HCT116 (cell line): ENCODE measurements at regions not wholly inside any gene's neighbourhood (a gene's known extent, or its start where the extent isn't known, plus 50 kb on each side); places are given as distances from the start of the nearest gene placed in this dataset.

Experiments
- ATAC-seq: fragments of 200-7000 bp; cut with Tn5 transposase; 2 replicates; pipeline ENCODE4 v1.9.1; 2020; ENCODE audit warnings: mild to moderate bottlenecking, moderate library complexity
- BruUV-seq: library from RNA; stranded (reverse); fragments of 400-500 nt; replicated peaks from 2 replicates; lab custom pipeline; 2021; lab: Mats Ljungman, UMichigan
- CTCF ChIA-PET: fragments of 300-600 bp; sonication (Branson Sonifier 250); formaldehyde crosslinking; loops from one replicate; lab custom pipeline; 2021; ENCODE audit warnings: antibody characterized with exemption; lab: Charles Lee
- POLR2A ChIA-PET: fragments of 300-600, 350-600 bp; sonication (Branson Sonifier 250); formaldehyde crosslinking; loops from one replicate; lab custom pipeline; 2021; ENCODE audit warnings: antibody characterized with exemption; lab: Charles Lee
- RAD21 ChIA-PET, 2 experiments: fragments of 300-600 bp; sonication (Branson Sonifier 250); formaldehyde crosslinking; loops; one replicate each; lab custom pipeline; 2023; ENCODE audit warnings: low total read pairs in 2 of 2; ENCODE audit not compliant: uncharacterized antibody in 2 of 2, unreplicated experiment in 2 of 2, low non-redundant PET in 1 of 2; lab: Charles Lee
- DNase-seq: peaks from one replicate; pipeline ENCODE4 v3.0.0-alpha.2; 2010; ENCODE audit warnings: low read depth, low spot score
- H2AFZ ChIP-seq: fragments of 200-600 bp; shearing (Covaris generic), sonication (generic); 2 replicates; pipeline ENCODE4 v1.6.1; 2017; ENCODE audit warnings: low read depth, mixed run types, mixed read lengths, antibody characterized with exemption, low read length; ENCODE audit not compliant: poor library complexity, severe bottlenecking
- H3K27ac ChIP-seq: 2 replicates; pipeline ENCODE4 v1.5.1; 2012; ENCODE audit warnings: low read depth, low read length
- H3K27me3 ChIP-seq: fragments of 200-600 bp; sonication (generic); 2 replicates; pipeline ENCODE4 v1.6.1; 2016; ENCODE audit warnings: mixed run types, low read length, mixed read lengths; ENCODE audit not compliant: insufficient read depth
- H3K36me3 ChIP-seq, 2 experiments: fragments of 200-500 bp in 1 of 2; fragments of 200-600 bp in 1 of 2; sonication (Bioruptor generic) in 1 of 2; sonication (generic) in 1 of 2; 2 replicates each; pipeline versions ENCODE4 v1.5.1 to v1.6.1; 2014 to 2016; ENCODE audit warnings: low read length in 2 of 2, inconsistent platforms in 1 of 2, mixed read lengths in 1 of 2, mixed run types in 1 of 2; ENCODE audit not compliant: insufficient read depth in 2 of 2, control insufficient read depth in 1 of 2
- H3K4me1 ChIP-seq, 2 experiments: fragments of 200-600 bp in 1 of 2; sonication (generic) in 1 of 2; 2 replicates each; pipeline versions ENCODE4 v1.5.1 to v1.6.1; 2012 to 2017; ENCODE audit warnings: low read length in 2 of 2, inconsistent platforms in 1 of 2, mild to moderate bottlenecking in 1 of 2, mixed read lengths in 1 of 2, mixed run types in 1 of 2, moderate library complexity in 1 of 2; ENCODE audit not compliant: insufficient read depth in 2 of 2, control insufficient read depth in 1 of 2
- H3K4me2 ChIP-seq: fragments of 200-600 bp; sonication (generic); 2 replicates; pipeline ENCODE4 v1.6.1; 2017; ENCODE audit warnings: mixed run types, low read length, mixed read lengths
- H3K4me3 ChIP-seq, 2 experiments: fragments of 200-600 bp in 1 of 2; sonication (generic) in 1 of 2; replicated peaks in 1 of 2; 2 replicates each; pipeline ENCODE4 v1.5.1; 2011 to 2016; ENCODE audit warnings: low read length in 2 of 2, control low read depth in 1 of 2, low read depth in 1 of 2, mild to moderate bottlenecking in 1 of 2, mixed read lengths in 1 of 2, mixed run types in 1 of 2
- H3K79me2 ChIP-seq: fragments of 200-600 bp; sonication (generic); 2 replicates; pipeline ENCODE4 v1.6.1; 2017; ENCODE audit warnings: mild to moderate bottlenecking, mixed run types, low read length, moderate library complexity, mixed read lengths; ENCODE audit not compliant: insufficient read depth
- H3K9ac ChIP-seq: fragments of 200-600 bp; sonication (generic); 2 replicates; pipeline ENCODE4 v1.6.1; 2016; ENCODE audit warnings: low read length, mixed read lengths
- H3K9me2 ChIP-seq: fragments of 200-600 bp; sonication (generic), shearing (Covaris generic); 2 replicates; pipeline ENCODE4 v1.6.1; 2017; ENCODE audit warnings: mixed run types, mild to moderate bottlenecking, moderate library complexity; ENCODE audit not compliant: insufficient read depth
- H3K9me3 ChIP-seq, 2 experiments: fragments of 200-500 bp in 1 of 2; fragments of 200-600 bp in 1 of 2; sonication (Bioruptor generic) in 1 of 2; sonication (generic) in 1 of 2; 2 replicates each; pipeline ENCODE4 v1.6.1; 2014 to 2017; ENCODE audit warnings: low read length in 2 of 2, mixed read lengths in 2 of 2, inconsistent platforms in 1 of 2, low read depth in 1 of 2, mild to moderate bottlenecking in 1 of 2, mixed run types in 1 of 2, moderate library complexity in 1 of 2; ENCODE audit not compliant: control insufficient read depth in 1 of 2, insufficient read depth in 1 of 2
- H4K20me1 ChIP-seq: fragments of 200-600 bp; sonication (generic), shearing (Covaris generic); 2 replicates; pipeline ENCODE4 v1.6.1; 2017; ENCODE audit warnings: mixed run types, mild to moderate bottlenecking, moderate library complexity; ENCODE audit not compliant: insufficient read depth
- CEBPB ChIP-seq: IDR thresholded peaks from 2 replicates; pipeline ENCODE4 v1.6.1; 2012; ENCODE audit warnings: low read depth
- CTCF ChIP-seq, 3 experiments: fragments of 200-600 bp in 1 of 3; sonication (generic) in 1 of 3; IDR thresholded peaks in 2 of 3; conservative IDR thresholded peaks in 1 of 3; 2 replicates each; pipeline ENCODE4 v1.5.1; 2012 to 2017; ENCODE audit warnings: low read depth in 2 of 3, low read length in 2 of 3, antibody characterized with exemption in 1 of 3, borderline replicate concordance in 1 of 3, control low read depth in 1 of 3, mild to moderate bottlenecking in 1 of 3, mixed read lengths in 1 of 3, mixed run types in 1 of 3, moderate library complexity in 1 of 3; ENCODE audit not compliant: insufficient read depth in 1 of 3
- ELF1 ChIP-seq: IDR thresholded peaks from 2 replicates; pipeline ENCODE4 v1.6.1; 2012; ENCODE audit warnings: low read depth, borderline replicate concordance
- FOSL1 ChIP-seq: IDR thresholded peaks from 2 replicates; pipeline ENCODE4 v1.6.1; 2012; ENCODE audit warnings: low read depth
- JUND ChIP-seq: IDR thresholded peaks from 2 replicates; pipeline ENCODE4 v1.6.1; 2012
- MAX ChIP-seq: IDR thresholded peaks from 2 replicates; pipeline ENCODE4 v1.6.1; 2012
- RAD21 ChIP-seq: IDR thresholded peaks from 2 replicates; pipeline ENCODE4 v1.6.1; 2012; ENCODE audit warnings: low read depth, mild to moderate bottlenecking
- SIN3A ChIP-seq: IDR thresholded peaks from 2 replicates; pipeline ENCODE4 v1.6.1; 2012; ENCODE audit warnings: low read depth
- SRF ChIP-seq: IDR thresholded peaks from 2 replicates; pipeline ENCODE4 v1.6.1; 2012; ENCODE audit warnings: low read depth
- YY1 ChIP-seq: IDR thresholded peaks from 2 replicates; pipeline ENCODE4 v1.6.1; 2011; ENCODE audit warnings: low read length, low read depth, moderate library complexity, mild to moderate bottlenecking; ENCODE audit not compliant: insufficient replicate concordance; ENCODE audit errors: extremely low read depth
- ZFX ChIP-seq: fragments of 450-650 bp; IDR thresholded peaks from 2 replicates; pipeline ENCODE4 v1.6.1; 2017
- ZNF274 ChIP-seq: fragments of 200-500 bp; sonication (Bioruptor generic); IDR thresholded peaks from 2 replicates; pipeline ENCODE4 v1.6.1; 2014; ENCODE audit warnings: mild to moderate bottlenecking, low read depth, low read length, inconsistent platforms
- intact Hi-C: fragments of 100-400 bp; cut with micrococcal nuclease; formaldehyde crosslinking; loops from 2 replicates; pipeline ENCODE4 v1.10.0; 2022
- TF ChIP-seq, protein P1 (sequence below): IDR thresholded peaks from 2 replicates; pipeline ENCODE4 v1.6.1; 2012
- TF ChIP-seq, protein P2 (sequence below): IDR thresholded peaks from 2 replicates; pipeline ENCODE4 v1.6.1; 2012; ENCODE audit warnings: low read depth

DNA sequence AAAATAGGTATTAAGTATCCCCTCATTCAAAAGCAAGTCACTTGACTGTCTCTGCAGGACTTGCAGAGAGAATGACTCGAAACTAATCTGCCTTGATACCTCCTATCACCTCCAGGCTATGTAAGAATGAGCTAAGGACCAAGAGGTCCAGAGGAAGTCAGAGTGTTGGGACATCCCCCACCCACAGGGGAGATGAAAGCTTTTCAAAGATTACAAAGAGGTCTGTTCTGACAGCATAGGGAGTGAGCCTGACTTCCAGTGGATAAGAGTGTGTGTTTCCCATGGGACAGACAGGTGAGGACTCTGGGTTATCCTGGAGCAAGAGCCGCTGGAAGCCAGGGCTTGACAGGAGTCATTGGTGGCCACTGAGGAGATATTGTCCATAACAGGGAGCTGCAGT lies 85.0 kb upstream of the TACR1 start:
- H3K27me3 ChIP-seq: peaks cover 50% of the 10 kb centered on the region
- intact Hi-C loops: no loop called here
- ChIA-PET RAD21 (no interaction called here), POLR2A (no interaction called here), CTCF (interaction anchor here (0.9 kb wide), 1 partner anchor 9 kb away, joined by 3 read pairs; no protein-coding TSS in a partner anchor)
- H3K4me1 ChIP-seq: no peaks in the 10 kb centered on the region
- no peaks in the 10 kb centered on the region for H3K36me3 ChIP-seq
- H3K9me2 ChIP-seq: no peaks in the 10 kb centered on the region
- no peak overlapping the region for H3K9ac ChIP-seq
- H2AFZ ChIP-seq: no peak overlapping the region
- ATAC-seq (no peak), DNase-seq (no peak)
- no TSS peak for BruUV-seq
- H3K79me2 ChIP-seq: no peaks in the 10 kb centered on the region
- H3K27ac ChIP-seq: no peak overlapping the region
- no peak overlapping the region for H3K4me2 ChIP-seq
- H3K4me3 ChIP-seq: no peak overlapping the region
- H4K20me1 ChIP-seq: no peaks in the 10 kb centered on the region
- no peaks in the 10 kb centered on the region for H3K9me3 ChIP-seq
- TF ChIP-seq SRF (no peak), CEBPB (no peak), ZFX (no peak), ELF1 (no peak), MAX (no peak), SIN3A (no peak), JUND (no peak), FOSL1 (no peak), YY1 (no peak), RAD21 (no peak), ZNF274 (no peak), CTCF (IDR thresholded peaks at IDR 0.05 in 2 of 3, conservative IDR thresholded peaks at IDR 0.05 in 1 of 3; ENCODE audit: borderline replicate concordance in 1 of 3, insufficient read depth in 1 of 3, low read depth in 2 of 3, low read length in 2 of 3) (no peak)
- TF ChIP-seq, protein P1, sequence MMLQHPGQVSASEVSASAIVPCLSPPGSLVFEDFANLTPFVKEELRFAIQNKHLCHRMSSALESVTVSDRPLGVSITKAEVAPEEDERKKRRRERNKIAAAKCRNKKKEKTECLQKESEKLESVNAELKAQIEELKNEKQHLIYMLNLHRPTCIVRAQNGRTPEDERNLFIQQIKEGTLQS: no peak
- TF ChIP-seq, protein P2, sequence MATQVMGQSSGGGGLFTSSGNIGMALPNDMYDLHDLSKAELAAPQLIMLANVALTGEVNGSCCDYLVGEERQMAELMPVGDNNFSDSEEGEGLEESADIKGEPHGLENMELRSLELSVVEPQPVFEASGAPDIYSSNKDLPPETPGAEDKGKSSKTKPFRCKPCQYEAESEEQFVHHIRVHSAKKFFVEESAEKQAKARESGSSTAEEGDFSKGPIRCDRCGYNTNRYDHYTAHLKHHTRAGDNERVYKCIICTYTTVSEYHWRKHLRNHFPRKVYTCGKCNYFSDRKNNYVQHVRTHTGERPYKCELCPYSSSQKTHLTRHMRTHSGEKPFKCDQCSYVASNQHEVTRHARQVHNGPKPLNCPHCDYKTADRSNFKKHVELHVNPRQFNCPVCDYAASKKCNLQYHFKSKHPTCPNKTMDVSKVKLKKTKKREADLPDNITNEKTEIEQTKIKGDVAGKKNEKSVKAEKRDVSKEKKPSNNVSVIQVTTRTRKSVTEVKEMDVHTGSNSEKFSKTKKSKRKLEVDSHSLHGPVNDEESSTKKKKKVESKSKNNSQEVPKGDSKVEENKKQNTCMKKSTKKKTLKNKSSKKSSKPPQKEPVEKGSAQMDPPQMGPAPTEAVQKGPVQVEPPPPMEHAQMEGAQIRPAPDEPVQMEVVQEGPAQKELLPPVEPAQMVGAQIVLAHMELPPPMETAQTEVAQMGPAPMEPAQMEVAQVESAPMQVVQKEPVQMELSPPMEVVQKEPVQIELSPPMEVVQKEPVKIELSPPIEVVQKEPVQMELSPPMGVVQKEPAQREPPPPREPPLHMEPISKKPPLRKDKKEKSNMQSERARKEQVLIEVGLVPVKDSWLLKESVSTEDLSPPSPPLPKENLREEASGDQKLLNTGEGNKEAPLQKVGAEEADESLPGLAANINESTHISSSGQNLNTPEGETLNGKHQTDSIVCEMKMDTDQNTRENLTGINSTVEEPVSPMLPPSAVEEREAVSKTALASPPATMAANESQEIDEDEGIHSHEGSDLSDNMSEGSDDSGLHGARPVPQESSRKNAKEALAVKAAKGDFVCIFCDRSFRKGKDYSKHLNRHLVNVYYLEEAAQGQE: no peak
